NT2/D1 (cell line): ENCODE measurements at regions not wholly inside any gene's neighbourhood (a gene's known extent, or its start where the extent isn't known, plus 50 kb on each side); places are given as distances from the start of the nearest gene placed in this dataset.

Experiments used
- DNase-seq: peaks from one replicate; pipeline ENCODE4 v3.0.0-alpha.2; 2011; ENCODE audit warnings: low read depth, low spot score
- H3K27me3 ChIP-seq: 2 replicates; pipeline ENCODE4 v1.6.0; 2011; ENCODE audit warnings: mild to moderate bottlenecking; ENCODE audit not compliant: insufficient read length, insufficient read depth
- H3K36me3 ChIP-seq: 2 replicates; pipeline ENCODE4 v1.6.1; 2011; ENCODE audit warnings: mild to moderate bottlenecking, low read length, mixed read lengths; ENCODE audit not compliant: insufficient read depth, insufficient read length
- H3K4me1 ChIP-seq: 2 replicates; pipeline ENCODE4 v1.5.1; 2011; ENCODE audit not compliant: insufficient read depth, insufficient read length
- H3K4me3 ChIP-seq: 2 replicates; pipeline ENCODE4 v1.5.1; 2011; ENCODE audit warnings: low read depth; ENCODE audit not compliant: insufficient read length
- H3K9ac ChIP-seq: 2 replicates; pipeline ENCODE4 v1.6.0; 2011; ENCODE audit warnings: low read depth; ENCODE audit not compliant: insufficient read length
- H3K9me3 ChIP-seq: 2 replicates; pipeline ENCODE4 v1.5.1; 2011; ENCODE audit warnings: mild to moderate bottlenecking, low read length; ENCODE audit not compliant: insufficient read depth
- SUZ12 ChIP-seq: IDR thresholded peaks from 2 replicates; pipeline ENCODE4 v1.6.1; 2011; ENCODE audit not compliant: insufficient read length, insufficient read depth; ENCODE audit errors: extremely low read depth
- YY1 ChIP-seq: IDR thresholded peaks from 2 replicates; pipeline ENCODE4 v1.6.1; 2011; ENCODE audit not compliant: insufficient read length, insufficient read depth
- ZNF274 ChIP-seq: IDR thresholded peaks from 2 replicates; pipeline ENCODE4 v1.6.1; 2011; ENCODE audit warnings: mild to moderate bottlenecking, low read depth, low read length

GRCh38 chr15:37880835-37881153, 53.6 kb upstream of the TMCO5A start:
- no peak overlapping the region for H3K9ac ChIP-seq
- TF ChIP-seq SUZ12 (no peak), YY1 (no peak), ZNF274 (no peak)
- no peak for DNase-seq

GRCh38 chr15:37881237-37882013, 53.0 kb upstream of the TMCO5A start:
- no peaks in the 10 kb centered on the region for H3K4me1 ChIP-seq
- TF ChIP-seq SUZ12 (no peak), YY1 (no peak), ZNF274 (no peak)
- no peaks in the 10 kb centered on the region for H3K36me3 ChIP-seq
- H3K4me3 ChIP-seq: no peak overlapping the region
- DNase-seq: no peak
- H3K9me3 ChIP-seq: no peaks in the 10 kb centered on the region
- no peak overlapping the region for H3K9ac ChIP-seq
- H3K27me3 ChIP-seq: no peaks in the 10 kb centered on the region

More at GRCh38 chr15:37880835-37881153, 53.6 kb upstream of the TMCO5A start:
- H3K4me3 ChIP-seq: no peak overlapping the region
- H3K27me3 ChIP-seq: no peaks in the 10 kb centered on the region
- H3K4me1 ChIP-seq: no peaks in the 10 kb centered on the region
- no peaks in the 10 kb centered on the region for H3K9me3 ChIP-seq
- H3K36me3 ChIP-seq: no peaks in the 10 kb centered on the region

- TF ChIP-seq ZNF274 (no peak), YY1 (no peak), SUZ12 (no peak)
- H3K9ac ChIP-seq: no peak overlapping the region
- no peaks in the 10 kb centered on the region for H3K9me3 ChIP-seq
- H3K27me3 ChIP-seq: no peaks in the 10 kb centered on the region
- H3K4me3 ChIP-seq: no peak overlapping the region
- H3K36me3 ChIP-seq: no peaks in the 10 kb centered on the region
- H3K4me1 ChIP-seq: no peaks in the 10 kb centered on the region
- no peak for DNase-seq
Observed at GRCh38 chr15:37882640-37883039, 51.8 kb upstream of the TMCO5A start.
